ENCODE measurements at regions not wholly inside any gene's neighbourhood (a gene's known extent, or its start where the extent isn't known, plus 50 kb on each side); places are given as distances from the start of the nearest gene placed in this dataset.

GRCh38 chr14:27205036-27205435, 607.2 kb upstream of the NOVA1 start:
- H3K9me3 ChIP-seq (ENCODE audit: control insufficient read depth, insufficient read depth, low read length), result peaks cover 6% of the 10 kb centered on the region; the same call in 1 of the 2 replicates
- DNase-seq (ENCODE audit: low read depth, low spot score), result no peak
- no peak for TF ChIP-seq CTCF (IDR thresholded peaks at IDR 0.05; ENCODE audit: low read depth, low read length)
- H3K27me3 ChIP-seq (ENCODE audit: control insufficient read depth, insufficient read depth, low read length), result no peaks in the 10 kb centered on the region
- CTCF ChIA-PET, result no interaction called here
- no peak overlapping the region for H3K27ac ChIP-seq (ENCODE audit: low read depth, low read length)
- POLR2A ChIA-PET, result no interaction called here
- H3K4me3 ChIP-seq (ENCODE audit: low read depth, low read length), result no peak overlapping the region

- TF ChIP-seq CTCF (IDR thresholded peaks at IDR 0.05; ENCODE audit: low read depth, low read length), result no peak
- peaks cover 8% of the 10 kb centered on the region for H3K9me3 ChIP-seq (ENCODE audit: control insufficient read depth, insufficient read depth, low read length)
- H3K4me3 ChIP-seq (ENCODE audit: low read depth, low read length), result no peak overlapping the region
- DNase-seq (ENCODE audit: low read depth, low spot score), result no peak
- CTCF ChIA-PET, result no interaction called here
- no peak overlapping the region for H3K27ac ChIP-seq (ENCODE audit: low read depth, low read length)
- POLR2A ChIA-PET, result no interaction called here
- no peaks in the 10 kb centered on the region for H3K27me3 ChIP-seq (ENCODE audit: control insufficient read depth, insufficient read depth, low read length)
Measured at GRCh38 chr14:27211741-27212140, 613.9 kb upstream of the NOVA1 start.

- H3K27ac ChIP-seq (ENCODE audit: low read depth, low read length), result no peak overlapping the region
- no peak for DNase-seq (ENCODE audit: low read depth, low spot score)
- TF ChIP-seq CTCF (IDR thresholded peaks at IDR 0.05; ENCODE audit: low read depth, low read length), result no peak
- no peak overlapping the region for H3K4me3 ChIP-seq (ENCODE audit: low read depth, low read length)
- CTCF ChIA-PET, result no interaction called here
- POLR2A ChIA-PET, result no interaction called here
- H3K9me3 ChIP-seq (ENCODE audit: control insufficient read depth, insufficient read depth, low read length), result peaks cover 25% of the 10 kb centered on the region
- no peaks in the 10 kb centered on the region for H3K27me3 ChIP-seq (ENCODE audit: control insufficient read depth, insufficient read depth, low read length)
Measured at GRCh38 chr14:27222671-27223070, 624.8 kb upstream of the NOVA1 start.

GRCh38 chr14:27223906-27224305, 626.1 kb upstream of the NOVA1 start:
- ChIA-PET POLR2A (no interaction called here), CTCF (no interaction called here)
- Histone ChIP-seq H3K27ac (ENCODE audit: low read depth, low read length) (no peak overlapping the region), H3K4me3 (ENCODE audit: low read depth, low read length) (no peak overlapping the region), H3K9me3 (ENCODE audit: control insufficient read depth, insufficient read depth, low read length) (peaks cover 24% of the 10 kb centered on the region), H3K27me3 (ENCODE audit: control insufficient read depth, insufficient read depth, low read length) (no peaks in the 10 kb centered on the region)
- DNase-seq (ENCODE audit: low read depth, low spot score), result no peak
- TF ChIP-seq CTCF (IDR thresholded peaks at IDR 0.05; ENCODE audit: low read depth, low read length), result no peak

- no peak for TF ChIP-seq CTCF (IDR thresholded peaks at IDR 0.05; ENCODE audit: low read depth, low read length)
- ChIA-PET POLR2A (no interaction called here), CTCF (no interaction called here)
Measured at GRCh38 chr14:27228053-27228452, 630.2 kb upstream of the NOVA1 start.

More at GRCh38 chr14:27228053-27228452, 630.2 kb upstream of the NOVA1 start:
- Histone ChIP-seq H3K9me3 (ENCODE audit: control insufficient read depth, insufficient read depth, low read length) (no peaks in the 10 kb centered on the region), H3K4me3 (ENCODE audit: low read depth, low read length) (no peak overlapping the region), H3K27ac (ENCODE audit: low read depth, low read length) (no peak overlapping the region), H3K27me3 (ENCODE audit: control insufficient read depth, insufficient read depth, low read length) (no peaks in the 10 kb centered on the region)
- DNase-seq (ENCODE audit: low read depth, low spot score), result no peak
